Thyroid gland (tissue), 4 donors: ENCODE measurements at regions not wholly inside any gene's neighbourhood (a gene's known extent, or its start where the extent isn't known, plus 50 kb on each side); places are given as distances from the start of the nearest gene placed in this dataset.

ENCODE experiments used
- DNase-seq, 2 donors: peaks; one replicate each; pipeline ENCODE4 v3.0.0-alpha.2; 2019
- H3K27ac ChIP-seq, 3 donors: fragments of 200-600 bp; sonication (generic); 1 replicate in 2 of 3; 2 replicates in 1 of 3; pipeline ENCODE4 v1.5.1; 2016 to 2019; ENCODE audit warnings: mild to moderate bottlenecking in 1 of 3, moderate library complexity in 1 of 3
- H3K27me3 ChIP-seq: fragments of 200-600 bp; sonication (generic); one replicate; pipeline ENCODE4 v1.5.1; 2019
- H3K36me3 ChIP-seq, 2 donors: fragments of 200-600 bp; sonication (generic); one replicate each; pipeline ENCODE4 v1.5.1; 2016 to 2019
- H3K4me1 ChIP-seq, 2 donors: fragments of 200-600 bp; sonication (generic); one replicate each; pipeline ENCODE4 v1.5.1; 2017 to 2019
- H3K4me3 ChIP-seq, 3 donors: fragments of 200-600 bp; sonication (generic); replicated peaks in 1 of 3; 1 replicate in 2 of 3; 2 replicates in 1 of 3; pipeline ENCODE4 v1.5.1; 2016; ENCODE audit warnings: mild to moderate bottlenecking in 1 of 3
- H3K9me3 ChIP-seq: fragments of 200-600 bp; sonication (generic); one replicate; pipeline ENCODE4 v1.5.1; 2017
- CTCF ChIP-seq, 6 experiments: fragments of 200-600 bp in 3 of 6; fragments of 450-650 bp in 3 of 6; sonication (generic) in 3 of 6; IDR thresholded peaks; one replicate each; pipeline ENCODE4 v1.5.1; 2016 to 2019; ENCODE audit warnings: antibody characterized with exemption in 6 of 6, mild to moderate bottlenecking in 2 of 6, inconsistent platforms in 1 of 6, moderate library complexity in 1 of 6
- POLR2A ChIP-seq, 2 donors: fragments of 450-650 bp; IDR thresholded peaks; one replicate each; pipeline ENCODE4 v1.6.1; 2017; ENCODE audit warnings: antibody characterized with exemption in 2 of 2, mild to moderate bottlenecking in 2 of 2, moderate library complexity in 1 of 2
- WGBS, 2 donors: methylation state at CpG; one replicate each; pipeline ENCODE4 v1.1.5; 2017; 5-methylcytosine and 5-hydroxymethylcytosine counted together
- intact Hi-C: fragments of 100-400 bp; cut with DNase I; formaldehyde crosslinking; loops from one replicate; pipeline ENCODE4 v1.15.1; 2023

GRCh38 chr4:92210906-92211305 lies 92.9 kb upstream of the GRID2 start:
- H3K27me3 ChIP-seq, result no peaks in the 10 kb centered on the region
- no peaks in the 10 kb centered on the region for H3K9me3 ChIP-seq
- H3K4me3 ChIP-seq, result no peak overlapping the region
- intact Hi-C loops, result no loop called here
- TF ChIP-seq CTCF (IDR thresholded peaks at IDR 0.05), result no peak
- TF ChIP-seq POLR2A (IDR thresholded peaks at IDR 0.05), result no peak
- no peaks in the 10 kb centered on the region for H3K4me1 ChIP-seq
- no peaks in the 10 kb centered on the region for H3K36me3 ChIP-seq
- H3K27ac ChIP-seq, result no peak overlapping the region
- DNase-seq, result no peak
- 86 to 95% methylated on average over 7 of the region's 7 CpGs for WGBS, 2 donors

- H3K4me1 ChIP-seq, result no peaks in the 10 kb centered on the region
- WGBS, 2 donors, result 92 to 93% methylated on average over 4 of the region's 4 CpGs
- no peaks in the 10 kb centered on the region for H3K9me3 ChIP-seq
- H3K27me3 ChIP-seq, result no peaks in the 10 kb centered on the region
- no peak for TF ChIP-seq CTCF (IDR thresholded peaks at IDR 0.05)
- no peak for TF ChIP-seq POLR2A (IDR thresholded peaks at IDR 0.05)
- intact Hi-C loops, result no loop called here
- no peaks in the 10 kb centered on the region for H3K36me3 ChIP-seq
- H3K27ac ChIP-seq, result no peak overlapping the region
- no peak overlapping the region for H3K4me3 ChIP-seq
- no peak for DNase-seq
These were observed 88.3 kb upstream of the GRID2 start for GRCh38 chr4:92215476-92215875.

GRCh38 chr4:92231511-92231910 lies 72.3 kb upstream of the GRID2 start:
- Histone ChIP-seq H3K4me3 (no peak overlapping the region), H3K27me3 (no peaks in the 10 kb centered on the region), H3K36me3 (no peaks in the 10 kb centered on the region), H3K9me3 (no peaks in the 10 kb centered on the region), H3K27ac (no peak overlapping the region), H3K4me1 (no peaks in the 10 kb centered on the region)
- no peak for DNase-seq
- intact Hi-C loops, result no loop called here
- no peak for TF ChIP-seq POLR2A (IDR thresholded peaks at IDR 0.05)
- no peak for TF ChIP-seq CTCF (IDR thresholded peaks at IDR 0.05)
- WGBS, 2 donors, result 89 to 94% methylated on average over 1 of the region's 1 CpG

GRCh38 chr4:92232566-92232965 lies 71.2 kb upstream of the GRID2 start:
- no peaks in the 10 kb centered on the region for H3K9me3 ChIP-seq
- no peaks in the 10 kb centered on the region for H3K27me3 ChIP-seq
- H3K27ac ChIP-seq, result no peak overlapping the region
- no peak for DNase-seq
- no peaks in the 10 kb centered on the region for H3K36me3 ChIP-seq
- intact Hi-C loops, result no loop called here
- no peaks in the 10 kb centered on the region for H3K4me1 ChIP-seq
- H3K4me3 ChIP-seq, result no peak overlapping the region
- no peak for TF ChIP-seq CTCF (IDR thresholded peaks at IDR 0.05)
- no peak for TF ChIP-seq POLR2A (IDR thresholded peaks at IDR 0.05)

GRCh38 chr4:92234393-92235176 lies 69.2 kb upstream of the GRID2 start:
- TF ChIP-seq CTCF (IDR thresholded peaks at IDR 0.05) (no peak), POLR2A (IDR thresholded peaks at IDR 0.05) (no peak)
- Histone ChIP-seq H3K27me3 (no peaks in the 10 kb centered on the region), H3K4me1 (no peaks in the 10 kb centered on the region), H3K36me3 (no peaks in the 10 kb centered on the region), H3K27ac (no peak overlapping the region), H3K9me3 (no peaks in the 10 kb centered on the region), H3K4me3 (no peak overlapping the region)
- intact Hi-C loops, result no loop called here
- WGBS, 2 donors, result 42 to 48% methylated on average over 4 of the region's 4 CpGs
- DNase-seq, result no peak
